Central memory CD8-positive, alpha-beta T cell (primary cell): ENCODE measurements at regions not wholly inside any gene's neighbourhood (a gene's known extent, or its start where the extent isn't known, plus 50 kb on each side); places are given as distances from the start of the nearest gene placed in this dataset.

Experiments
- ATAC-seq: fragments of 150-1000 bp; cut with Tn5 transposase; replicated peaks from 2 replicates; pipeline ENCODE4 v1.10.0; 2022; ENCODE audit warnings: mild to moderate bottlenecking, moderate FRiP score, moderate number of reproducible peaks; ENCODE audit not compliant: poor library complexity, severe bottlenecking; ENCODE audit errors: extremely low read depth
- DNase-seq, 2 donors: peaks; one replicate each; pipeline ENCODE4 v3.0.0; 2021; ENCODE audit warnings: low spot score in 2 of 2
- H3K27ac Mint-ChIP-seq: one replicate; pipeline ENCODE4 v1.8.0; 2022; ENCODE audit warnings: low read depth, mild to moderate bottlenecking, moderate library complexity, mixed read lengths
- H3K27me3 Mint-ChIP-seq: one replicate; pipeline ENCODE4 v1.8.0; 2022; ENCODE audit warnings: mixed read lengths
- H3K36me3 Mint-ChIP-seq: one replicate; pipeline ENCODE4 v1.8.0; 2022; ENCODE audit warnings: mild to moderate bottlenecking, moderate library complexity, mixed read lengths; ENCODE audit not compliant: insufficient read depth
- H3K4me1 Mint-ChIP-seq: one replicate; pipeline ENCODE4 v1.8.0; 2022; ENCODE audit warnings: mixed read lengths
- H3K4me3 Mint-ChIP-seq: one replicate; pipeline ENCODE4 v1.8.0; 2022; ENCODE audit warnings: mild to moderate bottlenecking, moderate library complexity, mixed read lengths
- H3K9me3 Mint-ChIP-seq: one replicate; pipeline ENCODE4 v1.8.0; 2022; ENCODE audit warnings: mixed read lengths

GRCh38 chr4:153114771-153115321, 89.4 kb upstream of the TRIM2 start:
- no peak overlapping the region for H3K27ac Mint-ChIP-seq
- ATAC-seq: peak; percentile 38
- no peaks in the 10 kb centered on the region for H3K9me3 Mint-ChIP-seq
- H3K4me3 Mint-ChIP-seq: no peak overlapping the region
- H3K4me1 Mint-ChIP-seq: peaks cover 17% of the 10 kb centered on the region
- no peaks in the 10 kb centered on the region for H3K27me3 Mint-ChIP-seq
- DNase-seq: no peak
- H3K36me3 Mint-ChIP-seq: peaks cover 3% of the 10 kb centered on the region

DNA sequence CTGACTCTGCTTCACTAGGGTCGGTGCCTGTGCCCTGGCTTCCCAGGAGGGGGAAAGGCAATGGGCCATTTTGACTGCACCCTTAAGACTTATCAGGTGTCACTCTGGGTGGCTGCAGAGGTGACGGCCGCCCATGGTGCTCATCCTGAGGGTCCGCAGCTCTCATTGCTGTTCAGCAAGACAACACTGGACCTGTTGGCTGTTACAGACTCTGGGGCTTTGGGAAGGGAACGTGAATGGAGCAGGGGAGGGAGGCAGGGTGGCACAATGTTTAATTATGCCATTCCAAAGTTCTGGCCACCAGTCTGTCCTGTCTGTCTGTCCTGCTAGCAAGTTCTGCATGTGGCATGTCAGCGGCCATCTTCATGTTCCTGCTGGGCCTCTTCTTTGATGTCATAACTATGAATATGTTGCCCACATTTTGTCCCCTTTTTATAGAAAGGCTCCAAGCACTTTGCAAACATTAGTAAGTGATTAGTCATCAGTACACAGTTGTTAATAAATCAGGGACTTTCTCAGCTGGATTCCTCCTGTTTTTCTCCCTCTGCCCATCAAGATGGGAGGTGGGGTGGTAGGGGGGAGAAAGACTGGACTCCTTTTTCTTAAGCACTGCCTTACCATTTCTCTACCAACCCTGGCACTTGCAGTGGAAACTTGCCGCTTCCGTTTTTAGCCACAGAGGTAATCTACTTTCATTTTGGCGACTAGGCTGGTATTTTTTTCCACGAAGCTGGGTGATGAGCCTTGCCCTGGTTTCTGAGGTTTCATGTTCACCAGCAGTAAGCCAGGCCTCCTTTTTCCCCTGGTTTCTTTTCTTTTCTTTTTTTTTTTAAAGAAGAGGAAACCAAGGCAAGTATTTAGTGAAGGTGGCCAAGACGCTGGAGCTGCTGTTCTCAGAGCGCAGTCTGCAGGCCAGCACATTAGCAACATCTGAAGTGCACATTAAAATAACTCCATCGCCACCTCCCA, 88.6 kb upstream of the TRIM2 start:
- no peak overlapping the region for H3K4me3 Mint-ChIP-seq
- H3K27ac Mint-ChIP-seq: peak overlapping the region; percentile 92
- peaks cover 14% of the 10 kb centered on the region for H3K4me1 Mint-ChIP-seq
- ATAC-seq (peak; percentile 77), DNase-seq (peak; percentile 36 to 66)
- H3K9me3 Mint-ChIP-seq: no peaks in the 10 kb centered on the region
- peaks cover 3% of the 10 kb centered on the region for H3K36me3 Mint-ChIP-seq
- no peaks in the 10 kb centered on the region for H3K27me3 Mint-ChIP-seq

- Mint-ChIP-seq H3K9me3 (no peaks in the 10 kb centered on the region), H3K27me3 (no peaks in the 10 kb centered on the region), H3K4me1 (peaks cover 9% of the 10 kb centered on the region), H3K36me3 (peaks cover 3% of the 10 kb centered on the region), H3K4me3 (no peak overlapping the region), H3K27ac (peak overlapping the region; percentile 92)
- peak; percentile 49 for ATAC-seq
- no peak for DNase-seq
These were observed 88.0 kb upstream of the TRIM2 start for GRCh38 chr4:153116291-153116680.

DNA sequence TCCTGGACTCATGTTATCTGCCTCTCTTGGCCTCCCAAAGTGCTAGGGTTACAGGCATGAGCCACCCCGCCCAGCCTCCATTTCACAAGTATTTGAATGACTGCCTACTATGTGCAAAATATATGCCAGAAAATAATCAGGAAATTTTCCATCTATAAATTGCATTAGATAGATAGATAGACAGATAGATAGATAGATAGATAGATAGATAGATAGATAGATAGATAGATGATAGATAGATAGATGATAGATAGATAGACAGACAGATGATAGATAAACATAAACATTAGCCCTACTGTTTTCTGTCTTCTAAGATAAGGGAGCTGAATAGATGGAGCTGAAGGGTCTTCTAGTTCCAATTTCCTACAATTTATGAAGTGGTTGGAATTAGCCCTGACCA, 87.4 kb upstream of the TRIM2 start:
- peak overlapping the region; percentile 92 for H3K27ac Mint-ChIP-seq
- no peaks in the 10 kb centered on the region for H3K9me3 Mint-ChIP-seq

DNA sequence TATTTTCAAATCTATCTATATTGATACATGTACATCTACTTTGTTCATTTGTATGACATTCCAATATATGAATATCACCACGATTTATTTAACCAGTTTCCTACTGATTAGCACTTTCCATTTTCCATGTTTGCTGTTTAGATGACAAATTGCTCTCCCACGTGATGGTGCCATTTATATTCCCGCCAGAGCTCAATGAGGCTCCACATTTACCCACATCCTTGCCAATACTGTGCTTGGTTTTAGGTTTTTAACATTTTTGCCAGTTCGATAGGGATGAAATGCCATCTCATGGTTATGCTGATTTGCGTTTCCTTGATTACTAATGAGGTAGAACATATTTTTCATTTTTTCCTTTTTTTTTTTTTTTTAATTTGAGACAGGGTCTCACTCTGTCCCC, 86.7 kb upstream of the TRIM2 start:
- DNase-seq: no peak
- ATAC-seq: no peak
- Mint-ChIP-seq H3K27me3 (no peaks in the 10 kb centered on the region), H3K4me1 (peaks cover 9% of the 10 kb centered on the region), H3K9me3 (no peaks in the 10 kb centered on the region), H3K4me3 (no peak overlapping the region), H3K36me3 (peaks cover 3% of the 10 kb centered on the region), H3K27ac (peak overlapping the region; percentile 92)

More for the DNA sequence above, 87.4 kb upstream of the TRIM2 start:
- peaks cover 9% of the 10 kb centered on the region for H3K4me1 Mint-ChIP-seq
- no peaks in the 10 kb centered on the region for H3K27me3 Mint-ChIP-seq
- ATAC-seq (no peak), DNase-seq (no peak)
- H3K4me3 Mint-ChIP-seq: no peak overlapping the region
- H3K36me3 Mint-ChIP-seq: peaks cover 3% of the 10 kb centered on the region

- H3K4me1 Mint-ChIP-seq: peaks cover 9% of the 10 kb centered on the region
- no peaks in the 10 kb centered on the region for H3K9me3 Mint-ChIP-seq
- DNase-seq (no peak), ATAC-seq (no peak)
- H3K27me3 Mint-ChIP-seq: no peaks in the 10 kb centered on the region
- no peak overlapping the region for H3K27ac Mint-ChIP-seq
- H3K4me3 Mint-ChIP-seq: no peak overlapping the region
- peaks cover 3% of the 10 kb centered on the region for H3K36me3 Mint-ChIP-seq
These were observed 84.6 kb upstream of the TRIM2 start for GRCh38 chr4:153119626-153120025.

GRCh38 chr4:153120235-153120634, 84.0 kb upstream of the TRIM2 start:
- Mint-ChIP-seq H3K4me3 (no peak overlapping the region), H3K27ac (no peak overlapping the region), H3K9me3 (no peaks in the 10 kb centered on the region), H3K4me1 (peaks cover 9% of the 10 kb centered on the region), H3K27me3 (no peaks in the 10 kb centered on the region), H3K36me3 (peaks cover 3% of the 10 kb centered on the region)
- DNase-seq: no peak
- no peak for ATAC-seq

DNA sequence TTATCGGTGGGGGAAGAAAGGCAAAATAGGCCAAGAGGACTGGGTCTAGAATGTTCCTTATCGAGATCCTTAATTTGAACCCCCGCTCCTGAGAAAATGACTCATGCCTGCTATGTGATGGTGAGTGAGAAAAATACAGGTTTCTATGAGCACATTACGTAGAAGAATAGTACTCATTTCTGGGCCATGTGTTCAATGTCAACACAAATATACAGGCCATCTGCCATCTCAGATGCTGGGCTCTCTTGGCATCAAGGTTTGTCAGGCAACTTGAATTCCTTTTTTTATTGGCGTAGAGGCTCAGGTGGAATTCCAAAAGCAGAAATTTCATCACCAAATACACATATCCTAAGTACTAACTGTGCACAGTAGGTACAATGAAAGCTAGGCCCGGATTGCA, 81.4 kb upstream of the TRIM2 start:
- Mint-ChIP-seq H3K36me3 (no peaks in the 10 kb centered on the region), H3K4me1 (peaks cover 9% of the 10 kb centered on the region), H3K27ac (no peak overlapping the region), H3K27me3 (no peaks in the 10 kb centered on the region), H3K4me3 (no peak overlapping the region), H3K9me3 (no peaks in the 10 kb centered on the region)
- ATAC-seq (no peak), DNase-seq (no peak)

GRCh38 chr4:153126137-153126536, 78.1 kb upstream of the TRIM2 start:
- Mint-ChIP-seq H3K36me3 (peaks cover 18% of the 10 kb centered on the region), H3K27ac (no peak overlapping the region), H3K27me3 (no peaks in the 10 kb centered on the region), H3K4me1 (peaks cover 6% of the 10 kb centered on the region), H3K4me3 (no peak overlapping the region), H3K9me3 (no peaks in the 10 kb centered on the region)
- DNase-seq (no peak), ATAC-seq (no peak)

GRCh38 chr4:153127760-153128494, 76.3 kb upstream of the TRIM2 start:
- H3K27ac Mint-ChIP-seq: peak overlapping the region; percentile 37
- DNase-seq: peak; percentile 74 to 87
- peaks cover 6% of the 10 kb centered on the region for H3K4me1 Mint-ChIP-seq
- no peaks in the 10 kb centered on the region for H3K9me3 Mint-ChIP-seq
- no peak overlapping the region for H3K4me3 Mint-ChIP-seq
- H3K27me3 Mint-ChIP-seq: no peaks in the 10 kb centered on the region
- peak; percentile 81 for ATAC-seq
- H3K36me3 Mint-ChIP-seq: peaks cover 18% of the 10 kb centered on the region

DNA sequence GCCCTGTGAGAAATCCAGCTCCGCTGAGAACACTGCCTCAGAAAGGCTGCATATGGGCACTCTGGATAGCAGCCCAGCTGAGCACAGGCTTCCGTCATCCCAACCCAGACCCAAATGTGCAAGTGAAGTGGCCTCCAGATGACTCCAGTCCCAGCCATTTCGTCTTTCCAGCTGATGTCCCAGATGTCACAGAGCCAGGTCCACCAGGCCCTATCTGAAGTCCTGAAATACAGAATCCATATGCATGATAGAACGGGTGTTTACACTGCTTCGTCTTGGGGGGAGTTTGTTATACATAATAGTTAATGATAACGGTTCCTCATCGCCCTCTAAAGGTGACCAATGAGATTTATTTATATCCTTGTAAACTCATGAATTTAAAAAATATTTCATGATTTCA, 72.6 kb upstream of the TRIM2 start:
- Mint-ChIP-seq H3K27me3 (peaks cover 25% of the 10 kb centered on the region), H3K4me1 (peaks cover 18% of the 10 kb centered on the region), H3K4me3 (no peak overlapping the region), H3K36me3 (peaks cover 18% of the 10 kb centered on the region), H3K27ac (no peak overlapping the region), H3K9me3 (no peaks in the 10 kb centered on the region)
- no peak for DNase-seq
- ATAC-seq: no peak

DNA sequence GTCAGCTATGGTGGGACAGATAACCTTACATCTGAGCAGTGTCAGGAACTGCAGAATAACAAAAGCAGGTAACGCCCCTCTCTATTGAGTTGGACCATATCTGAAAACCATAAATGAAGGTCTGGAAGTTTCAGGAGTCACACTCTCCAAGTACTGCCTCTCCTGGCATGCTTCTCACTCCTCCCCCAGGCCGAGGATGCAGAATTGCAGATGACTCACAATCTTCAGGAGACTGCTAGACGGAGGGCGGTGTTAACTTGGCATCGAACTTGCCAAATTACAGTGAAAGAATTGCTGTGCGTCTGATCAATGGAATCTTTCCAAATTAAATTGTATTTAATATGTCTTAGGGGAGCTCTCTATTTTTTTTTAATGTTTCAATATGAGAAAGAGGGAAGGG, 67.1 kb upstream of the TRIM2 start:
- DNase-seq (no peak), ATAC-seq (no peak)
- no peaks in the 10 kb centered on the region for H3K36me3 Mint-ChIP-seq
- H3K27ac Mint-ChIP-seq: no peak overlapping the region
- peaks cover 12% of the 10 kb centered on the region for H3K4me1 Mint-ChIP-seq
- no peaks in the 10 kb centered on the region for H3K9me3 Mint-ChIP-seq
- no peak overlapping the region for H3K4me3 Mint-ChIP-seq
- peaks cover 60% of the 10 kb centered on the region for H3K27me3 Mint-ChIP-seq
